Adrenal gland (tissue), 9 donors: ENCODE measurements at regions not wholly inside any gene's neighbourhood (a gene's known extent, or its start where the extent isn't known, plus 50 kb on each side); places are given as distances from the start of the nearest gene placed in this dataset.

Source experiments
- DNase-seq, 7 donors: peaks; one replicate each; pipeline ENCODE4 v3.0.0-alpha.2; 2019 to 2020
- H3K27ac ChIP-seq, 5 donors: fragments of 200-600 bp; sonication (generic) in 4 of 5; 1 replicate in 3 of 5; 2 replicates in 2 of 5; pipeline versions ENCODE4 v1.5.1 to v1.8.0; 2016 to 2020; ENCODE audit warnings: mild to moderate bottlenecking in 1 of 5
- H3K27me3 ChIP-seq: fragments of 200-600 bp; 2 replicates; pipeline ENCODE4 v1.8.0; 2021
- H3K36me3 ChIP-seq, 2 donors: fragments of 200-600 bp; replicated peaks in 1 of 2; 1 replicate in 1 of 2; 2 replicates in 1 of 2; pipeline versions ENCODE4 v1.5.1 to v1.8.0; 2018 to 2022
- H3K4me1 ChIP-seq, 2 donors: fragments of 200-600 bp; replicated peaks in 1 of 2; 1 replicate in 1 of 2; 2 replicates in 1 of 2; pipeline versions ENCODE4 v1.5.1 to v1.8.0; 2018 to 2021
- H3K4me3 ChIP-seq, 4 donors: fragments of 200-600 bp; sonication (generic) in 3 of 4; one replicate each; pipeline ENCODE4 v1.5.1; 2016 to 2018
- H3K9me3 ChIP-seq, 3 donors: fragments of 200-600 bp; sonication (generic) in 1 of 3; replicated peaks in 1 of 3; 1 replicate in 2 of 3; 2 replicates in 1 of 3; pipeline versions ENCODE4 v1.5.1 to v1.8.0; 2016 to 2021
- CTCF ChIP-seq, 6 experiments: fragments of 450-650 bp in 4 of 6; fragments of 200-600 bp in 2 of 6; sonication (generic) in 1 of 6; IDR thresholded peaks; 1 replicate in 5 of 6; 2 replicates in 1 of 6; pipeline versions ENCODE4 v1.5.1 to v1.8.0; 2016 to 2021; ENCODE audit warnings: antibody characterized with exemption in 6 of 6, mild to moderate bottlenecking in 2 of 6, moderate library complexity in 1 of 6
- POLR2A ChIP-seq, 2 donors: fragments of 450-650 bp; IDR thresholded peaks; one replicate each; pipeline ENCODE4 v1.6.1; 2017; ENCODE audit warnings: antibody characterized with exemption in 2 of 2, mild to moderate bottlenecking in 2 of 2, moderate library complexity in 1 of 2
- WGBS, 4 donors: extraction: QIAGEN DNeasy Blood & Tissue Kit in 2 of 4; methylation state at CpG; one replicate each; pipeline versions ENCODE4 v1.1.5 to v1.1.7; 2013 to 2017; 5-methylcytosine and 5-hydroxymethylcytosine counted together
- intact Hi-C, 2 donors: fragments of 100-400 bp; cut with DNase I; formaldehyde crosslinking; loops; one replicate each; pipeline versions ENCODE4 v1.14.1 to v1.15.0; 2022 to 2023
- donor health status: healthy with polysubstance abuse.
- donor health status: Bipolar disorder and iron deficiency.
- donor health status: DM: yes; HTN: yes; CAD: no.
- donor health status: DM: no; HTN: no; CAD: no.
- donor health status: DM: no; HTN: no; CAD: no.

GRCh38 chr16:73717266-73717974 lies 579.2 kb upstream of the PSMD7 start:
- Histone ChIP-seq H3K27ac (no peak overlapping the region), H3K4me1 (no peaks in the 10 kb centered on the region), H3K27me3 (no peaks in the 10 kb centered on the region), H3K4me3 (no peak overlapping the region), H3K9me3 (no peaks in the 10 kb centered on the region), H3K36me3 (no peaks in the 10 kb centered on the region)
- TF ChIP-seq CTCF (IDR thresholded peaks at IDR 0.05) (no peak), POLR2A (IDR thresholded peaks at IDR 0.05) (no peak)
- 81 to 87% (median 83%) methylated on average over 11 of the region's 11 CpGs for WGBS, 4 donors
- intact Hi-C loops = no loop called here
- DNase-seq = no peak

DNA sequence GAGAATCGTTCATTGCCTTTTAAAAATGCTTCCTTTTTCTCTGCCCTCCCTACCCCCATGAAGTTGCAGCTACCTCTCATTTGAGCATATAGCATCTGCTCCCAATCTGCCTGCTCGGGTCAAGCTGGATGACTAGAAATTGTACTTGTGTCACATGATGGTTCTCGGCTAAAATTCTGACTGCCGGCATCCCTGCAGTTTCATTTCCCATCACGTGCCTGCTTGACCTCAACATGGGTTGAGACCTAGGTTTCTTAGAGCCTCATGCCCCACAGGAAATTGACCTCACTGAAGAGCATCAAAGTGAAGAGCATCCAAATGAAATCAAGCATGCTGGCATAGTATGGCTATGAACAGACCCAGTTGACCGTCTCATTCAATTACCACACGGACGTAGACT lies 581.6 kb upstream of the PSMD7 start:
- intact Hi-C loops = loop anchor here in 1 of 2 donors (5.0 kb wide), 1 partner anchor 162 kb away; no protein-coding TSS in a partner anchor
- no peak for TF ChIP-seq CTCF (IDR thresholded peaks at IDR 0.05)
- TF ChIP-seq POLR2A (IDR thresholded peaks at IDR 0.05) = no peak

GRCh38 chr16:73713778-73714495 lies 582.7 kb upstream of the PSMD7 start:
- intact Hi-C loops = loop anchor here in 1 of 2 donors (5.0 kb wide), 1 partner anchor 163 kb away; no protein-coding TSS in a partner anchor
- 63 to 80% (median 69%) methylated on average over 12 of the region's 12 CpGs for WGBS, 4 donors
- Histone ChIP-seq H3K9me3 (no peaks in the 10 kb centered on the region), H3K27me3 (no peaks in the 10 kb centered on the region), H3K27ac (no peak overlapping the region), H3K36me3 (no peaks in the 10 kb centered on the region), H3K4me1 (no peaks in the 10 kb centered on the region), H3K4me3 (no peak overlapping the region)
- TF ChIP-seq CTCF (IDR thresholded peaks at IDR 0.05) = peak; percentile 37 to 58 (median 52)
- TF ChIP-seq POLR2A (IDR thresholded peaks at IDR 0.05) = no peak
- DNase-seq = peak; percentile 37 to 71 (median 62)

More for the DNA sequence above, 581.6 kb upstream of the PSMD7 start:
- Histone ChIP-seq H3K4me1 (no peaks in the 10 kb centered on the region), H3K36me3 (no peaks in the 10 kb centered on the region), H3K9me3 (no peaks in the 10 kb centered on the region), H3K4me3 (no peak overlapping the region), H3K27ac (no peak overlapping the region), H3K27me3 (no peaks in the 10 kb centered on the region)
- no peak for DNase-seq
- WGBS, 4 donors = 81 to 91% (median 85%) methylated on average over 8 of the region's 8 CpGs

- Histone ChIP-seq H3K4me1 (no peaks in the 10 kb centered on the region), H3K27ac (no peak overlapping the region), H3K27me3 (no peaks in the 10 kb centered on the region), H3K4me3 (no peak overlapping the region), H3K9me3 (no peaks in the 10 kb centered on the region), H3K36me3 (no peaks in the 10 kb centered on the region)
- no peak for DNase-seq
- 76 to 84% (median 77%) methylated on average over 8 of the region's 8 CpGs for WGBS, 4 donors
- intact Hi-C loops = loop anchor here in 1 of 2 donors (5.0 kb wide), 1 partner anchor 164 kb away; no protein-coding TSS in a partner anchor
- TF ChIP-seq CTCF (IDR thresholded peaks at IDR 0.05) (no peak), POLR2A (IDR thresholded peaks at IDR 0.05) (no peak)
Measured at GRCh38 chr16:73713251-73713650, 583.4 kb upstream of the PSMD7 start.
